SW 1271 (cell line): ENCODE measurements at regions not wholly inside any gene's neighbourhood (a gene's known extent, or its start where the extent isn't known, plus 50 kb on each side); places are given as distances from the start of the nearest gene placed in this dataset.
"Not testable (repeated sequence)": the region's sequence is repeated elsewhere in the genome, so short reads cannot be mapped to it uniquely, and the experiment has no call there.

Experiments
- DNase-seq, 2 experiments: peaks; one replicate each; lab custom pipeline; 2025; lab: John Stamatoyannopoulos, UW

DNA sequence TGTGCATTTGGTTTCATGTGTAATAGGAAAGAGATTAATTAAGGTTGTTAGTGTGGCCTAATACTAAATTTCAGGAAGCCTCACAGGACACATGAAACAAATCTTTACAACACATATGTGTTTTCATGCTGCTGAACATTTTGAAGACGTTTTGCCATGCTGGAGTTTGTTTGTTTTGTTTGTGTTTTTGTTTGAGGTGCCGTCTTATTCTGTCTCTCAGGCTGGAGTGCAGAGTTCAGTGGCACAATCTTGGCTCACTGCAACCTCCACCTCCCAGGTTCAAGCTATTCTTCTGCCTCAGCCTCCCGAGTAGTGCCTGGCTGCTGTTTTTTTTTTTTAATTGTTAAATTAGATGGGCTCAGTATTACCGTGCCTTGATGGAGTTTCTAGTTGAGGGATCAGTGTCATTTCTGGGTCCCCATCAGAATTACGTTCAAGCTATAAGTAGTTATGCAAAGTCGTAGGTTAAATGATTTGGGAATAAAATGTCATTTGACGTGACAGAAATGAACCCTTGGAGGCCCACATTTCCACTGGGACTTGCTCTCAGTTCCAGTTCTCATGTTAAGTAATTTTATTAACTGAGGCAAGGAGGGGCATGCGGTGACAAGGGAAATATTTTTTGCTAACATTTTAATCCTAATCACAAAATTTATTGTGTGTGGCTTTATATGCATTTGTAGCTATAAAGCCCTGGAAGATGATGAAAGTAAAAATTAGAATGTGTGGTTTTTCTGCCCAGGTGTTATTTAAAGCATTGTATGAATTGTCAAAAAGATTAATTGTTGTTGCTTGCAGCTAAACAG is 196.9 kb downstream of the TM9SF2 start:
- DNase-seq, result no peak

DNA sequence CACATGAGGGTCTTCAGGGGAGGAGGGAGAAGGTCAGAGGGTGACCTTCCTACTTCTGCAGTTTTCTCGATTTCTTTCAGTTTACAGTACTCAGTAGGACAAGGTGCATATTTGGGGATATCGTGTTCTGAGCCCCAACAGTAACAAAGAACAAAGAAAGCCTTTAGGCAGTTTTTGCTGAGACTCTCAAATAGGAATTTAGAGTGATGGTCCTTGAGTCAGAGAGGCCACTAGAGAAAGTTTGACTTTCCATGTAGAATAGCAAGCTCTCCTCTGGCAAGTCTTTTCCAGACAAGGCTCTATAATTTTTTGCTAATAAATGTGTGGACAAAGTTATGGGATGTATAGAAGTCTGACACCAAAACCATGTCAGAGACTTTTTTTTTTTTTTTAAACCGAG is 194.6 kb downstream of the TM9SF2 start:
- DNase-seq, result no peak

GRCh38 chr13:99693852-99694611 is 192.8 kb downstream of the TM9SF2 start:
- DNase-seq, result no peak

DNA sequence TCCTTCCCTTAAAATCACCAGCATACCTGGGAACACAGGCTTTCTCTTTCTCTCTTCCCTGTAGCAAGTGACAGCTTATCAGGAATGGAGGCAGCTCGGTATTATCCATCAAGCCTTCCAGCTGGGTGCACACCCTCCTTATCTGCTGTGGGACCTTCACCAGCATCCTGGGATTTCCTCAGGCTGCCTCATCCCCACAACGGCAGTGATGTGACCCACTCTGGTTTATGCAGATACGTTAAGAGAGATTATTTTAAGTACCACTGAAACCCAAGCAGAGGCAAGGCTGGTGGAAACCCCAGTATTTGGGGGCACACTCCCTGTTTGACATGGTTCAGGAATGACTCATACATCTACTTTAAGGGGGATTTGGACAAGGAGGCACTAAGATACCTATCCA is 192.1 kb downstream of the TM9SF2 start:
- DNase-seq, result no peak

DNA sequence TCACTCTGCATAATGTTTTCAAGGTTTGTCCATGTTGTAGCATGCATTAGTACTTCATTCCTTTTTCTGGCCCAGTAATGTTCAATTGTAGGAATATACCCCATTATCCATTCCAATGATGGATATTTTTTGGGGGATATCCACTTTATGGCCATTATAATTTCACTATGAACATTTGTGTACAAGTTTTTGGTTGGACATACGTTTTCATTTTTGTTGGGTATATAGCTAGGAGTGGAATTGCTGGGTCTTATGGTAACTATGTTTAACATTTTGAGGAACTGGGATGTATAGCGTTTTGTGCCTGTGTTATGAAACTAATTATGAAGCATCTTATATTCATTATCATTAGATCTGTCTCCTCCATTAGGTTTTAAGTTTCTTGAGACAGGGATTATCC is 191.6 kb downstream of the TM9SF2 start:
- no peak for DNase-seq

DNA sequence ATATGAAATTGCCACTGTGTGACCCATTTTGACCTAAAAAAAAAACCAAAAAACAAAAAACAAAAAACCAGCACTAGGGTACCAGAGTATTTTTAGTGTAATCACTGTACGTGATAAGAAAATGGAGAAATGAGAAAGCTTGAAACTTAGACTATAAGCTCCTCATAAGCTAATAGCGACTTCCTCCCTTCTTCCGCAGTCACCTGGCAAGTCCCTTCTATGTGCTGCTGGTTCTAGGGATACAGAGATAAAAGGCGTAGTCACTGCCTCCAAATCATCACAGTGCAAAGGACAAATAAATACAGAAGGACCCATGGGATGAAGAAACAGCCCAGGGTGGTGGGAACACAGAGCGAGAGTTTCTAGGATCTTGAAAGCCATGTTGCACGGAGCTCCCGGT is 190.3 kb downstream of the TM9SF2 start:
- no peak for DNase-seq

DNA sequence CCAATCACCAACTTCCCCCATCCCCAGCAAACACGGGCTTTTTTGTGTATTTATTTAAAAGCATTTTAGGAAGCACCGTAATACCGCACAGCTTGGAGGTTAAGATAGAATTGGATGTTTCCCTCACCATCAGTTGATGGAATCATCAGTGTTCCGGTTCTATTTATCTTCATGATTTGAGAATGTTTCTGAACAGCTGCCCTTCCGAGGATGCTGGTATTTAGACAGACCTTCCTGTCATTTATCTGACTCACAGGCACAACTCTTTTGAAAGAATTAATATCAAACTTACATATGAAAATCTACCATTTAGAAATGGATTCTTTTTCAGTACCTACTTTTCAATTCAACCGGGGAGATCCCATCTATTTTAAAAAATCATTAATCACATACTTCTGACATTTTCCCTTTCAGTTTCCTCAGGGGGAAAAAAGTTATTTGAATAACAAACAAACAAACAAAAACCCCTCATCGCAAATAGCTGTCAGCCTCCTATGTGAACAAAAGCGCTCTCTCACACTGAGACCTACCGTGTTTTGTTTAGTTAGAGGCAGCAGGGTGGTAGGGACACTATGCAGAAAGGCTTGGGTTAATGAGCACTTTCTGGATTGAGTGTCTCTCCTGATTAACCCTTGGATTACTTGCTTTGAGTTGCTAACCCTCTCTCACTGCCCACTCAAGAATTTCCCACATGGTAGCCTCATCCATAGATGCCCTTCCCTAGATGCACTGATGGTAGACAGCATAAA is 189.3 kb downstream of the TM9SF2 start:
- no peak for DNase-seq

DNA sequence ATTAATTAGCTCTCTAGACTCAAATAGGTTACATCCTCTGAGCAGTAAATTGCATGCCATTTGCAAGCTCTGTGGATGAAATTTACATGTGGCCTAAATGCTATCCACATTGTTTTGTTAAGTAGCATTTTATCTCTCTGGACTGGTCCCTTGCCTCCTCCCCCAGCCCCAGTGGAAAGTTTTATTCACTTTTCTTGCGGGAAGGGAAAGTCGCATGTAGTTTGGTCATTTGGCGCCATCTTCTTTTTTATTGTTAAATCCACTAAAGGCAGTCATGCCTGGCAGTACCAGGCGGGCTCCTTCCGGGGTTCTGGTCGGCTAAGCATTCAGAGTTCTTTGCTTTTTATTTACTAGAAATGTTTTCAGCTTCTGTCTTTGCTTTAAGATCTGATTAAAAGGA is 188.7 kb downstream of the TM9SF2 start:
- no peak for DNase-seq

DNA sequence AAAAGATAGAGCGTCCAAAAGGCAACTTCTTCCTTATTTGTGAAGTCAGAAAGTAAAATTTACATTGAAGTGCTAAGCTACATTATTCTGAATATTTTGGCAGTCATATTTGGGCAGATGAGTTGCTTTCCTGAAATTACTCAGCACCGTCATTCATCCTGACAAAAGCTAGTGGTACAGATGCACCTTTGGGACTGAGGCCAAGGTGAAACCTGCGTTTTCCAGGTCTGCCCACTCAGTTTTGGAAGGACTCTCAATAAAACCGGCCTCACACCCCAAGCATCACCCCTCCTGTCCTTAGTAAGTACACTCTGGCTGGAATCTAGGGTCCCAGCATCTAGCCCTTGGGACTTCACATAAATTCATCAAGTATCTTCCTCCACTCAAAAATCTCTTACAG is 187.5 kb downstream of the TM9SF2 start:
- no peak for DNase-seq

- DNase-seq, result no peak
These were observed 186.6 kb downstream of the TM9SF2 start for GRCh38 chr13:99687723-99688397.

DNA sequence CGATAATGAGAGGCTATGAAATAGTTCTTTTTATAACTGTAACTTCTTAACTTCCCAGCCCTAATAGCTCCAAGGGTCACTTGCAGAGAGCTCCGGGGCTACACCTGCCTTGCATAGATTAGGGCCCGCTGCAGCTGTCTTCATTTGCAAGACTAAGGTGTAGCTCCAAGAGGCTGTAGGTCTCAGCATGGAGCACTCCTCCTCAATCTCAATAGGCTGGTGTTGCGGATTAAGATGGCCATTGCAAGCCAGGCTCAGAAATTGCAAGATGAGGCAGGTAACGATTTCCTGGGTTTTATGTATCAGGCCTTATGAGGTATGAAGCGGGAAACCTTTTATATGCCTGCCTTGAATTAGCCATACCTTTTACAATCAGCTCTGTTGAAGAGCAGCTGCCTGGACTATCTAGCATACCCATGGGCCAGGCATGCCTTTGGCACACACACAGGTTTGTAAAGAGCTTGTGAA is 185.7 kb downstream of the TM9SF2 start:
- no peak for DNase-seq

GRCh38 chr13:99686157-99686572 is 184.9 kb downstream of the TM9SF2 start:
- DNase-seq, result no peak

DNA sequence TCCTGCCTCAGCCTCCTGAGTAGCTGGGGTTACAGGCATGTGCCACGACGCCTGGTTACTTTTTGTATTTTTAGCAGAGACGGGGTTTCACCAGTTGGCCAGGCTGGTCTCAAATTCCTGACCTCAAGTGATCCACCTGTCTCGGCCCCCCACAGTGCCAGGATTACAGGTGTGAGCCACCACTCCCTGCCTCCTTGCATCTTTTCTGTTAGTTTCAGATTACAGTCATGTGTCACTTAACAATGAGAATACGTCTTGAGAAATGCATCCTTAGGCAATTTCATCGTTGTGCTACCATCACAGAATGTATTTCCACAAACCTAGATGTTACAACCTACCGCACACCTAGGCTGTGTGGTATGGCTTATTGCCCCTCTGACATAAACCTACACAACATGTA is 180.4 kb downstream of the TM9SF2 start:
- DNase-seq, result no peak

- no peak for DNase-seq
These were observed 176.1 kb downstream of the TM9SF2 start for GRCh38 chr13:99677116-99677951.

- DNase-seq, result no peak
These were observed 170.5 kb downstream of the TM9SF2 start for GRCh38 chr13:99671746-99672145.

GRCh38 chr13:99669096-99669495 is 167.8 kb downstream of the TM9SF2 start:
- DNase-seq, result not testable (repeated sequence)

DNA sequence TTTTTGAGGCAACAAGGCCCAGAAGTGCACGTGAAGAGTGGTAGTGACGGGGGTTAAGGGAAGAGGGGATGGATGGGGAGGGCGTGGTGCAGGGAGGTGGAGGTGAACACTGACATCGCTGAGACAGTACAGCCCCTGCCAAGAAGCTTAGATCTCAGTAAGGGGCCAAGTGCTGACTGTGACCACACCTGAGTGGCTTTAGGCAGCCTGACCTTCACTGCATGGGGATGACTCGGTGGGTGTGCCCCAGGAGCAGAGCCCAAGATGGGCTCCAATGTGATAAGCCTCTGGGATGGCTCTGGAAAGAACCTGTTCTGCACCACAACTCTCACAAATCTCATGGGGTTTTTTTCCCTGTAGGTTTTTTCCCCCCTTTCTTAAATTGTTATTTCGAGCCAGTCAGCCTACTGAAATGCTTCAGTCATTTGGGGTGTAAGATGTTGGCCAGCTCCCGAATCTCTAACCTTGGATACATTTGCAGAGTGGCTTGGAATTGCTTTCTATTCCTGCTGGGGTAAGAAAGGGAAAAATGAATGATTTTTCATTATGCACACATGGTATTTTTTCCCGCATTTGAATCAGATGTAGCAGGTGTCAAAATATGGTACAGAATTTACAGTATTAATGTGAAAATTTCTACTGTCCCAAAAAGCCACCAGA is 165.0 kb downstream of the TM9SF2 start:
- DNase-seq, result no peak

GRCh38 chr13:99665711-99666110 is 164.4 kb downstream of the TM9SF2 start:
- DNase-seq, result no peak

GRCh38 chr13:99663908-99664307 is 162.6 kb downstream of the TM9SF2 start:
- no peak for DNase-seq

GRCh38 chr13:99663185-99663825 is 162.0 kb downstream of the TM9SF2 start:
- DNase-seq, result no peak
